GM19395 (cell line): ENCODE measurements at regions not wholly inside any gene's neighbourhood (a gene's known extent, or its start where the extent isn't known, plus 50 kb on each side); places are given as distances from the start of the nearest gene placed in this dataset.

Experiments
- ATAC-seq: cut with Tn5 transposase; IDR thresholded peaks from one replicate; pipeline ENCODE4 v1.9.1; 2021; ENCODE audit warnings: mild to moderate bottlenecking, moderate library complexity; ENCODE audit not compliant: unreplicated experiment

GRCh38 chr1:72570815-72571214 is 288.5 kb upstream of the NEGR1 start:
- no peak for ATAC-seq

- peak; percentile 70 for ATAC-seq
Observed at GRCh38 chr1:72568113-72568512, 285.8 kb upstream of the NEGR1 start.

- no peak for ATAC-seq
Observed at GRCh38 chr1:72567521-72567920, 285.2 kb upstream of the NEGR1 start.

- no peak for ATAC-seq
Observed at GRCh38 chr1:72564749-72565148, 282.4 kb upstream of the NEGR1 start.

- ATAC-seq, result no peak
Observed at GRCh38 chr1:72557446-72558049, 275.2 kb upstream of the NEGR1 start.

- no peak for ATAC-seq
Observed at GRCh38 chr1:72547412-72547811, 265.1 kb upstream of the NEGR1 start.

GRCh38 chr1:72540674-72541073 is 258.3 kb upstream of the NEGR1 start:
- ATAC-seq, result no peak

- no peak for ATAC-seq
Observed at GRCh38 chr1:72535470-72535869, 253.1 kb upstream of the NEGR1 start.

GRCh38 chr1:72530646-72531045 is 248.3 kb upstream of the NEGR1 start:
- ATAC-seq, result no peak

GRCh38 chr1:72526926-72527325 is 244.6 kb upstream of the NEGR1 start:
- no peak for ATAC-seq

GRCh38 chr1:72524021-72524420 is 241.7 kb upstream of the NEGR1 start:
- ATAC-seq, result no peak

GRCh38 chr1:72521659-72522058 is 239.3 kb upstream of the NEGR1 start:
- ATAC-seq, result no peak

GRCh38 chr1:72516826-72517225 is 234.5 kb upstream of the NEGR1 start:
- no peak for ATAC-seq

- ATAC-seq, result no peak
Observed at GRCh38 chr1:72516264-72516663, 233.9 kb upstream of the NEGR1 start.

GRCh38 chr1:72498371-72498770 is 216.0 kb upstream of the NEGR1 start:
- no peak for ATAC-seq

GRCh38 chr1:72489801-72490200 is 207.5 kb upstream of the NEGR1 start:
- ATAC-seq, result no peak

GRCh38 chr1:72485801-72486200 is 203.5 kb upstream of the NEGR1 start:
- ATAC-seq, result no peak

GRCh38 chr1:72483846-72484357 is 201.6 kb upstream of the NEGR1 start:
- ATAC-seq, result no peak

- ATAC-seq, result no peak
Observed at GRCh38 chr1:72482736-72483413, 200.5 kb upstream of the NEGR1 start.

- no peak for ATAC-seq
Observed at GRCh38 chr1:72481420-72481970, 199.2 kb upstream of the NEGR1 start.

GRCh38 chr1:72466376-72466775 is 184.0 kb upstream of the NEGR1 start:
- ATAC-seq, result no peak

GRCh38 chr1:72462186-72462905 is 180.0 kb upstream of the NEGR1 start:
- ATAC-seq, result no peak
